GM12872 (cell line): ENCODE measurements at regions not wholly inside any gene's neighbourhood (a gene's known extent, or its start where the extent isn't known, plus 50 kb on each side); places are given as distances from the start of the nearest gene placed in this dataset.

Source experiments
- TF ChIP-seq, protein P1 (sequence below): IDR thresholded peaks from 3 replicates; pipeline ENCODE4 v1.5.1; 2011; ENCODE audit warnings: low read depth, mild to moderate bottlenecking, low read length, moderate library complexity; ENCODE audit not compliant: insufficient read depth

DNA sequence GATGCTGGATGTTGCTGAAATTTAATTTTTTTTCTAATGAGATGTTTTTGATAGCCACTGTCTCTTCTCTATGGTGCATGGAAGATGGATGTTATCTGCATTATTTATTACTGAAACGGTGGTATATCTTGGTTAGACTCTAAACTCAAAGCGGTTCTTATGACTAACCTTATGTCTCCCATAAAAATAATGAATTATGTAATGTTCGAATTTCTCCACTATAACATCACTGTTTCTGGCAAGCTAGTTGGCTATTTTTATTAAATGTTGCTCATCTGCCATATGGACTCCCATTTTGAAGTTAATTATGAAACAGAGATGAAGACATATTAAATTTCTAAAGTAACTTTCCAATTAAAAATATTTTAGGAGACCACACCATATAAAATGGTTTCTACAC is 808.6 kb upstream of the ADGRL4 start:
- TF ChIP-seq, protein P1, sequence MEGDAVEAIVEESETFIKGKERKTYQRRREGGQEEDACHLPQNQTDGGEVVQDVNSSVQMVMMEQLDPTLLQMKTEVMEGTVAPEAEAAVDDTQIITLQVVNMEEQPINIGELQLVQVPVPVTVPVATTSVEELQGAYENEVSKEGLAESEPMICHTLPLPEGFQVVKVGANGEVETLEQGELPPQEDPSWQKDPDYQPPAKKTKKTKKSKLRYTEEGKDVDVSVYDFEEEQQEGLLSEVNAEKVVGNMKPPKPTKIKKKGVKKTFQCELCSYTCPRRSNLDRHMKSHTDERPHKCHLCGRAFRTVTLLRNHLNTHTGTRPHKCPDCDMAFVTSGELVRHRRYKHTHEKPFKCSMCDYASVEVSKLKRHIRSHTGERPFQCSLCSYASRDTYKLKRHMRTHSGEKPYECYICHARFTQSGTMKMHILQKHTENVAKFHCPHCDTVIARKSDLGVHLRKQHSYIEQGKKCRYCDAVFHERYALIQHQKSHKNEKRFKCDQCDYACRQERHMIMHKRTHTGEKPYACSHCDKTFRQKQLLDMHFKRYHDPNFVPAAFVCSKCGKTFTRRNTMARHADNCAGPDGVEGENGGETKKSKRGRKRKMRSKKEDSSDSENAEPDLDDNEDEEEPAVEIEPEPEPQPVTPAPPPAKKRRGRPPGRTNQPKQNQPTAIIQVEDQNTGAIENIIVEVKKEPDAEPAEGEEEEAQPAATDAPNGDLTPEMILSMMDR, result no peak

DNA sequence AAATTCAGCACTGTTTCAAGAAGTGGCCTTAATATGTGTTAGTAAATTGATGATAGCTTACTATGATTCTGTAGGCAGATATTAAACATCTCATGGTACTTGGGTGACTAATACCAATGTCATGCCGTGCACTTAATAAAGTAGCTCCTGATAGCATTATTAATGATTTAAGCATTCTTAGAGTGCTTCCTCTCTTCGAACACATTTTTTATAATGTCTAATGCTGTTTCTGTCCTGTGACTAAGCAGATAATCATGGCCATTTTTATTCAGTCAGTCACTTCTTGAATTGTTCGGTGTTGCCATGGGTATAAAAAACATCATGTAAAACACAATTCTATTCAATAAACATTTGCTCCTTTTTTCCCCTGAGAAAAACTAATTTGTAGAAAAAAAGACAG is 804.6 kb upstream of the ADGRL4 start:
- TF ChIP-seq, protein P1, result no peak

DNA sequence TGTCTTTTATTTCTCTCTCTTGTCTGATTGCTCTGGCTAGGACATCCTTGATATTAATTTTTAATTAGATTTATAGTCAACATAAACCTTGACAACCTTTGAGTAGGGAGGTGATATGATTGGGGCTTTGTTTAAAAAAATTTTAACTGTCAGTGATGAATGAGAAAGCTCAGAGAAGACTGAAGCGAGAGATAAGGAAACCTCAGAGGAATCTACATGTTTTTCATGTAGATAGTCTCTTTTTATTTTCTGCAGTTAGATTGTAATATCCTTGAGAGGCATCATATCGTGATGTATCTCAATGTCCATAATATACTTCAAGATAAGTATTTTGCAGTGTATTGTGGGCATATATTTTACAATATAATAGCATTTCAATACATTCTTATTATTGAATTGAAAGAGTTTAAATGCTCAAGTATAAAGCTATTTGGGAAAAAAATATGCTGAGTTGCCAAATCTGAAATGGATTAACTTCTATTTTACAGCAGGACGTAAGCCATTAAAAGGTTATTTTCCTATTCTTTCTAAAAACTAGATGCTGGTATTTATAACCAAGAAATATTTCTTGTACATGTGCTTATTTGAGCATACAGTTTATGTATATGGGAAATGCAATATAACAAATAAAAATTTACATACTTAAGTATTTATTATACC is 802.4 kb upstream of the ADGRL4 start:
- TF ChIP-seq, protein P1, result no peak

- TF ChIP-seq, protein P1, result no peak
These were observed 801.3 kb upstream of the ADGRL4 start for GRCh38 chr1:79807816-79808215.

DNA sequence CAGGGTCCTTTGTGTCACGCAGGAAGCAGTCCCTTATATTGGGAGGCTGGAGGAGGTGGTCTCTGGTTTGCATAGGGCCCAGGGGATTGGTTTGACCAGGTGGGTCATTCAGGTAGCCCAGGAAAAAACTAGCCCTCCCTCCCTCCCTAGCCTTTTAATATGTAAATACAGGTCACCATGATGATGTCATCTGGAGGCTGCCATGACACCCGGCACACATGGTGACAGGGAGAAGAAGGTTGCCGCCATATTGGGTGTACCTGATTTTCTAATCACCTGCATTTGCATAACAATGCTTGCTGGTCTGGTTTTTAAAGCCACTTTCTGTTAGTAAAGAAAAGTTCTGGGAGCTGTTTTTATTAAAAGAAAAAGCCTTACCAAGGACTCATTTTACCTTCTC is 791.0 kb upstream of the ADGRL4 start:
- TF ChIP-seq, protein P1, result no peak

GRCh38 chr1:79796434-79796833 is 789.9 kb upstream of the ADGRL4 start:
- TF ChIP-seq, protein P1, result no peak

DNA sequence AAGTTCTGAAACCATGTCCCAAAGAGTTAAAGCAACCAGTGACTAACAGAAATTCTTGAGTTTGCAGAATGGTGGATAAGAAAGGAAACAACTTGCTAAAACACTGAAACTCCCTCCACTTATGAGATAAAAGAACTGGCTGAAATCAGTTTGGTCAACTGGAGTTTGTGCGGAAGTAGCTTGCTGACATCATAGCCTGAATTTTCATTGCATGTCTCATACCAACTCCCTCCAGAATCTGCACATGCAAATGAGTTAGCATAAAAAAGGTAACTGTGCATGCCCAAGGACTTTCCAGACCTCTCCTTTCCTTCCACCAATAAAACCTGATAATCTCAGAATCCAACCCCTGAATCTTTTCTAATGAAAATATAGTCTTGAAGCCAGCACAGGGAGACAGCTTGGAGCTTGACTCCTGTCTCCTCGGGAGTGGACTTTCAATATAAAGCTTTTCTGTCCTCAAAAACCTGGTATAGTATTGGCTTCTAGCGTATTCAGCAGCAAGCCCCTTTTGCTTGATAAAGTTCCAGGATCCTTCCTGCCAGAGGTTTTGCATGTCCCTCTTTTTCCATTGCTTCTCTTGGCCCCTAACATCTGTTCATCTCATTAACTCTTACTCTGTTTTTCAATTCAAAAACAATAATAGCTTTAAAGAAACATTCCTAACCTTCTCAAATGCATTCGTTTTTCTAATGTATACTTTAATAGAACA is 785.8 kb upstream of the ADGRL4 start:
- TF ChIP-seq, protein P1, result no peak
